Right lobe of liver (tissue), 4 donors: ENCODE measurements at regions not wholly inside any gene's neighbourhood (a gene's known extent, or its start where the extent isn't known, plus 50 kb on each side); places are given as distances from the start of the nearest gene placed in this dataset.

Experiments used
- CTCF ChIP-seq, 4 donors: fragments of 200-600 bp in 3 of 4; fragments of 450-650 bp in 1 of 4; IDR thresholded peaks; one replicate each; pipeline versions ENCODE4 v1.5.1 to v1.8.0; 2016 to 2022; ENCODE audit warnings: antibody characterized with exemption in 4 of 4, mild to moderate bottlenecking in 2 of 4
- POLR2A ChIP-seq: fragments of 450-650 bp; IDR thresholded peaks from one replicate; pipeline ENCODE4 v1.6.1; 2017; ENCODE audit warnings: antibody characterized with exemption, mild to moderate bottlenecking
- donor health status: DM: no; HTN: no; CAD: no.
- donor health status: DM: no; HTN: no; CAD: no.
- donor health status: DM: no; HTN: yes; CAD: no.

- TF ChIP-seq POLR2A, result no peak
- TF ChIP-seq CTCF (IDR thresholded peaks at IDR 0.05), result no peak
Observed at GRCh38 chr12:70154960-70155589, 88.2 kb upstream of the CNOT2 start.
